ENCODE measurements at regions not wholly inside any gene's neighbourhood (a gene's known extent, or its start where the extent isn't known, plus 50 kb on each side); places are given as distances from the start of the nearest gene placed in this dataset.

GRCh38 chr14:104348741-104349140 is 210.4 kb downstream of the KIF26A start:
- Histone ChIP-seq H3K36me3 (ENCODE audit: control insufficient read depth, insufficient read depth, low read length) (no peaks in the 10 kb centered on the region), H3K4me2 (ENCODE audit: insufficient read depth, low read length) (no peak overlapping the region), H3K4me3 (no peak overlapping the region), H4K20me1 (replicated peaks; ENCODE audit: control insufficient read depth, insufficient read depth, low read length) (no peaks in the 10 kb centered on the region), H3K27me3 (ENCODE audit: control insufficient read depth in 2 of 2, insufficient read depth in 2 of 2, low read length in 2 of 2) (no peaks in the 10 kb centered on the region), H3K9ac (ENCODE audit: insufficient read depth in 1 of 2, low read depth in 2 of 2, low read length in 2 of 2) (no peak overlapping the region), H2AFZ (ENCODE audit: low read depth, low read length) (no peak overlapping the region), H3K9me1 (ENCODE audit: control insufficient read depth, insufficient read depth, low read length) (no peaks in the 10 kb centered on the region), H3K79me2 (ENCODE audit: control insufficient read depth, insufficient read depth, low read length) (no peaks in the 10 kb centered on the region), H3K4me1 (replicated peaks in 1 of 2; ENCODE audit: control insufficient read depth in 2 of 2, insufficient read depth in 2 of 2, low read length in 2 of 2) (no peaks in the 10 kb centered on the region), H3K9me3 (replicated peaks; ENCODE audit: control insufficient read depth, insufficient read depth, low read depth, low read length) (no peaks in the 10 kb centered on the region), H3K27ac (ENCODE audit: extremely low read depth, low read depth, low read length) (no peak overlapping the region)
- intact Hi-C loops (cut with micrococcal nuclease) (no loop called here), in situ Hi-C loops (cut with MboI) (no loop called here)
- CTCF ChIA-PET (ENCODE audit: low intra/inter-chr PET ratio) = no interaction called here
- FAIRE-seq (no peak), ATAC-seq (no peak), DNase-seq (ENCODE audit: extremely low read depth in 1 of 4, low spot score in 3 of 4) (no peak)
- POLR2A ChIA-PET = no interaction called here
- no peak for TF ChIP-seq ZBTB17 (CRISPR knock-in tag; IDR thresholded peaks at IDR 0.05)
- no peak for TF ChIP-seq RBM22 (IDR thresholded peaks at IDR 0.05; ENCODE audit: low read depth, low read length, poor library complexity, severe bottlenecking)
- TF ChIP-seq HNRNPK (IDR thresholded peaks at IDR 0.05; ENCODE audit: low read depth, low read length, poor library complexity, severe bottlenecking) = no peak
- TF ChIP-seq ZNF23 (CRISPR knock-in tag; IDR thresholded peaks at IDR 0.05) = no peak
- TF ChIP-seq ASH1L (IDR thresholded peaks at IDR 0.05; ENCODE audit: borderline replicate concordance, low read depth, partially characterized antibody) = no peak
- no TSS peak for BruUV-seq (replicated peaks)
- 0% methylated on average over 5 of the region's 5 CpGs for WGBS (ENCODE audit: insufficient coverage, low coverage, missing lambda C conversion rate)

GRCh38 chr14:104349950-104350349 is 211.6 kb downstream of the KIF26A start:
- no peak overlapping the region for H3K27ac ChIP-seq (ENCODE audit: extremely low read depth, low read depth, low read length)
- no peaks in the 10 kb centered on the region for H3K27me3 ChIP-seq (ENCODE audit: control insufficient read depth in 2 of 2, insufficient read depth in 2 of 2, low read length in 2 of 2)
- POLR2A ChIA-PET = no interaction called here
- no TSS peak for BruUV-seq (replicated peaks)
- H3K79me2 ChIP-seq (ENCODE audit: control insufficient read depth, insufficient read depth, low read length) = no peaks in the 10 kb centered on the region
- peak; percentile 57 for TF ChIP-seq NFIC (IDR thresholded peaks at IDR 0.05)
- no peak for TF ChIP-seq EHMT2 (IDR thresholded peaks at IDR 0.05)
- no peak for TF ChIP-seq SREBF2 (CRISPR knock-in tag; IDR thresholded peaks at IDR 0.05)
- TF ChIP-seq POLR2B (IDR thresholded peaks at IDR 0.05; ENCODE audit: low read depth, partially characterized antibody) = no peak
- no peak overlapping the region for H2AFZ ChIP-seq (ENCODE audit: low read depth, low read length)
- no peaks in the 10 kb centered on the region for H3K9me3 ChIP-seq (replicated peaks; ENCODE audit: control insufficient read depth, insufficient read depth, low read depth, low read length)
- no peaks in the 10 kb centered on the region for H3K9me1 ChIP-seq (ENCODE audit: control insufficient read depth, insufficient read depth, low read length)
- H4K20me1 ChIP-seq (replicated peaks; ENCODE audit: control insufficient read depth, insufficient read depth, low read length) = no peaks in the 10 kb centered on the region
- CTCF ChIA-PET (ENCODE audit: low intra/inter-chr PET ratio) = no interaction called here
- in situ Hi-C loops (cut with MboI) (no loop called here), intact Hi-C loops (cut with micrococcal nuclease) (no loop called here)
- FAIRE-seq = no peak
- no peaks in the 10 kb centered on the region for H3K36me3 ChIP-seq (ENCODE audit: control insufficient read depth, insufficient read depth, low read length)
- ATAC-seq = no peak
- H3K4me1 ChIP-seq (replicated peaks in 1 of 2; ENCODE audit: control insufficient read depth in 2 of 2, insufficient read depth in 2 of 2, low read length in 2 of 2) = peaks cover 0 to under 1% of the 10 kb centered on the region in 2 experiments; a peak in 1 of 5 replicates
- H3K4me2 ChIP-seq (ENCODE audit: insufficient read depth, low read length) = no peak overlapping the region
- DNase-seq (ENCODE audit: extremely low read depth in 1 of 4, low spot score in 3 of 4) = no peak
- 0% methylated on average over 2 of the region's 3 CpGs for WGBS (ENCODE audit: insufficient coverage, low coverage, missing lambda C conversion rate)
- no peak overlapping the region for H3K4me3 ChIP-seq
- H3K9ac ChIP-seq (ENCODE audit: insufficient read depth in 1 of 2, low read depth in 2 of 2, low read length in 2 of 2) = no peak overlapping the region

All from K562 (cell line).